Astrocyte of the hippocampus (primary cell): ENCODE measurements at regions not wholly inside any gene's neighbourhood (a gene's known extent, or its start where the extent isn't known, plus 50 kb on each side); places are given as distances from the start of the nearest gene placed in this dataset.
A peak's percentile ranks its signal among the peaks of the same experiment; 100 is the strongest.

Experiments
- DNase-seq: peaks from one replicate; pipeline ENCODE4 v3.0.0; 2011; ENCODE audit warnings: low read depth, low spot score

- no peak for DNase-seq
Measured at GRCh38 chr11:129267716-129268115, 75.6 kb upstream of the ARHGAP32 start.

- no peak for DNase-seq
Measured at GRCh38 chr11:129266536-129266935, 74.4 kb upstream of the ARHGAP32 start.

- DNase-seq: no peak
Measured at GRCh38 chr11:129265125-129265788, 73.1 kb upstream of the ARHGAP32 start.

GRCh38 chr11:129264114-129264513, 72.0 kb upstream of the ARHGAP32 start:
- no peak for DNase-seq

- no peak for DNase-seq
Measured at GRCh38 chr11:129260750-129261149, 68.6 kb upstream of the ARHGAP32 start.

- DNase-seq: peak; percentile 62
Measured at GRCh38 chr11:129259931-129260348, 67.8 kb upstream of the ARHGAP32 start.

GRCh38 chr11:129258205-129258604, 66.1 kb upstream of the ARHGAP32 start:
- no peak for DNase-seq

- no peak for DNase-seq
Measured at GRCh38 chr11:129257512-129257911, 65.4 kb upstream of the ARHGAP32 start.

- no peak for DNase-seq
Measured at GRCh38 chr11:129252621-129253020, 60.5 kb upstream of the ARHGAP32 start.

- no peak for DNase-seq
Measured at GRCh38 chr11:129251067-129251466, 58.9 kb upstream of the ARHGAP32 start.

- DNase-seq: no peak
Measured at GRCh38 chr11:129249923-129250322, 57.8 kb upstream of the ARHGAP32 start.

- peak; percentile 79 for DNase-seq
Measured at GRCh38 chr11:129249351-129249750, 57.2 kb upstream of the ARHGAP32 start.

- peak; percentile 41 for DNase-seq
Measured at GRCh38 chr11:129248618-129249017, 56.5 kb upstream of the ARHGAP32 start.

GRCh38 chr11:129247135-129247534, 55.0 kb upstream of the ARHGAP32 start:
- no peak for DNase-seq

GRCh38 chr11:129242855-129243254, 50.7 kb upstream of the ARHGAP32 start:
- no peak for DNase-seq
